ENCODE measurements at regions not wholly inside any gene's neighbourhood (a gene's known extent, or its start where the extent isn't known, plus 50 kb on each side); places are given as distances from the start of the nearest gene placed in this dataset.

DNA sequence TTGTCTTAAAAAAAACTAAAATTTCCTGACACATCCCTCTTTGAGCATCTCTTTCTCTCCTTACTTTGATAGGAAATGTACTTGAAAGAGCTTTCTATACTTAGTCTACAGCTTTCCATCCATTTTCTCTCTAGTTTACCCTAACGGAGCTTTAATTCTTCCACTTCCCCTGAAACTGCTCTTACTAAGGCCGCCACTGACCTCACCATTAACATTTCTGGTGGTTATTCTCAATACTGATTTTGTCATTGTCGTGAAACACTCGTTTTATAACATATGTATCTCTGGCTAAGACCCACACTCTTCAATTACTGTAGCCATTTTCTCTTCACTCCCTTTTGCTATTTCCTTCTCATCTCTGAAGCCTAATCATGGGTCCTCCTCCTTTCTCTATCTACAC is 262.0 kb upstream of the FERD3L start:
- Mint-ChIP-seq H3K4me3 (no peak overlapping the region), H3K36me3 (ENCODE audit: insufficient read depth in 1 of 3, low read depth in 3 of 3) (no peaks in the 10 kb centered on the region), H3K4me1 (peaks cover 14 to 16% of the 10 kb centered on the region in 2 experiments), H3K9me3 (no peaks in the 10 kb centered on the region), H3K27ac (no peak overlapping the region), H3K27me3 (ENCODE audit: low read depth) (no peaks in the 10 kb centered on the region)
- Histone ChIP-seq H3K79me2 (ENCODE audit: insufficient read depth, low read length) (no peaks in the 10 kb centered on the region), H3K9ac (ENCODE audit: extremely low read depth, insufficient read length, low read length) (no peak overlapping the region), H3T11ph (ENCODE audit: low read length) (no peak overlapping the region), H3K4ac (ENCODE audit: low read depth, low read length) (no peak overlapping the region), H3K23me2 (ENCODE audit: insufficient read length, low read depth, low read length, poor library complexity, severe bottlenecking) (no peaks in the 10 kb centered on the region), H3K9me3 (ENCODE audit: control insufficient read depth, low read depth, low read length) (no peaks in the 10 kb centered on the region), H3K4me2 (ENCODE audit: insufficient read depth, insufficient read length, low read length) (no peak overlapping the region), H2AK5ac (ENCODE audit: insufficient read length, low read length) (no peak overlapping the region), H2BK12ac (ENCODE audit: insufficient read length, low read depth, low read length) (no peak overlapping the region), H3K4me1 (ENCODE audit: insufficient read depth, low read length) (peaks cover 5% of the 10 kb centered on the region; the same call in 1 of the 2 replicates), H4K91ac (ENCODE audit: insufficient read length, low read depth, low read length) (no peak overlapping the region), H2BK15ac (ENCODE audit: low read depth, low read length) (no peak overlapping the region), H4K20me1 (ENCODE audit: control insufficient read depth, insufficient read depth, insufficient read length) (no peaks in the 10 kb centered on the region), H4K8ac (replicated peaks; ENCODE audit: insufficient read length, low read depth, low read length) (no peak overlapping the region), H2BK20ac (ENCODE audit: low read depth, low read length, poor library complexity, severe bottlenecking) (no peak overlapping the region), H3K27me3 (ENCODE audit: insufficient read depth, low read length) (no peaks in the 10 kb centered on the region), H3K18ac (ENCODE audit: insufficient read length, low read depth, low read length) (no peak overlapping the region), H2BK5ac (ENCODE audit: insufficient read length, low read length) (no peak overlapping the region), H3K56ac (ENCODE audit: insufficient read length, low read depth, low read length) (no peak overlapping the region), H3K23ac (ENCODE audit: insufficient read length, low read depth, low read length) (no peak overlapping the region), H3K14ac (ENCODE audit: insufficient read depth, low read length) (no peak overlapping the region), H2AFZ (ENCODE audit: low read length) (no peak overlapping the region), H3K79me1 (ENCODE audit: insufficient read depth, low read depth, low read length, poor library complexity, severe bottlenecking) (no peaks in the 10 kb centered on the region), H2BK120ac (ENCODE audit: low read depth, low read length, poor library complexity, severe bottlenecking) (no peak overlapping the region), H4K5ac (ENCODE audit: insufficient read length, low read depth, low read length) (no peak overlapping the region), H3K27ac (ENCODE audit: insufficient read length, low read depth, low read length) (no peak overlapping the region)
- WGBS (ENCODE audit: extremely low coverage, insufficient read length, low lambda C conversion rate) = no CpG with 5 or more reads among the region's 4 CpGs
- no peak for DNase-seq
- TF ChIP-seq, protein P1, sequence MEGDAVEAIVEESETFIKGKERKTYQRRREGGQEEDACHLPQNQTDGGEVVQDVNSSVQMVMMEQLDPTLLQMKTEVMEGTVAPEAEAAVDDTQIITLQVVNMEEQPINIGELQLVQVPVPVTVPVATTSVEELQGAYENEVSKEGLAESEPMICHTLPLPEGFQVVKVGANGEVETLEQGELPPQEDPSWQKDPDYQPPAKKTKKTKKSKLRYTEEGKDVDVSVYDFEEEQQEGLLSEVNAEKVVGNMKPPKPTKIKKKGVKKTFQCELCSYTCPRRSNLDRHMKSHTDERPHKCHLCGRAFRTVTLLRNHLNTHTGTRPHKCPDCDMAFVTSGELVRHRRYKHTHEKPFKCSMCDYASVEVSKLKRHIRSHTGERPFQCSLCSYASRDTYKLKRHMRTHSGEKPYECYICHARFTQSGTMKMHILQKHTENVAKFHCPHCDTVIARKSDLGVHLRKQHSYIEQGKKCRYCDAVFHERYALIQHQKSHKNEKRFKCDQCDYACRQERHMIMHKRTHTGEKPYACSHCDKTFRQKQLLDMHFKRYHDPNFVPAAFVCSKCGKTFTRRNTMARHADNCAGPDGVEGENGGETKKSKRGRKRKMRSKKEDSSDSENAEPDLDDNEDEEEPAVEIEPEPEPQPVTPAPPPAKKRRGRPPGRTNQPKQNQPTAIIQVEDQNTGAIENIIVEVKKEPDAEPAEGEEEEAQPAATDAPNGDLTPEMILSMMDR (conservative IDR thresholded peaks at IDR 0.05) = no peak
